ENCODE measurements at regions not wholly inside any gene's neighbourhood (a gene's known extent, or its start where the extent isn't known, plus 50 kb on each side); places are given as distances from the start of the nearest gene placed in this dataset.
"Not testable (repeated sequence)": the region's sequence is repeated elsewhere in the genome, so short reads cannot be mapped to it uniquely, and the experiment has no call there.

DNA sequence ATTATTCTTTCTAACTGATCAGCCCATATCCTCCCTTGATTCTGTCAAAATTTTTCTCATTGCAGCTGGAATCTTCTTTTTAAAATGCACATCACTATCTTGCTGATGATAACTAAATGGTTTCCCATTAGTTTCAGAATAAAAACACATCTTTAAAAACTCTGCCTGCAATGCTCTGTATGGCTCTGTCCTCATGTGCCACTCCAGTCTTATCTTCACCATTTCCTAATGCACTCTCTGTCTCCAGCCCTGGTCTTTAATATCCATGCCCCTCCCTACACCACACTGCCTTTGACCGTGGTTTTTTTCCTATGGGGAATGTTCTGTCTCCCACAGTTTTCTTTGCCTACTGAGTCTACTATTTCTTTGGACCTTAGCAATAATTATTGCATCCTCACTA lies 244.1 kb upstream of the ARSJ start:
- Mint-ChIP-seq H3K9me3 (no peaks in the 10 kb centered on the region), H3K36me3 (ENCODE audit: low read depth) (no peaks in the 10 kb centered on the region), H3K27me3 (ENCODE audit: low read depth) (peaks cover 3% of the 10 kb centered on the region), H3K4me1 (ENCODE audit: low read depth) (no peaks in the 10 kb centered on the region), H3K27ac (no peak overlapping the region), H3K4me3 (no peak overlapping the region)

- no peaks in the 10 kb centered on the region for H3K36me3 Mint-ChIP-seq (ENCODE audit: low read depth)
- no peaks in the 10 kb centered on the region for H3K27me3 Mint-ChIP-seq (ENCODE audit: low read depth)
- no peak overlapping the region for H3K4me3 Mint-ChIP-seq
- no peak overlapping the region for H3K27ac Mint-ChIP-seq
- H3K9me3 Mint-ChIP-seq = no peaks in the 10 kb centered on the region
- no peaks in the 10 kb centered on the region for H3K4me1 Mint-ChIP-seq (ENCODE audit: low read depth)
Measured at GRCh38 chr4:114225436-114225835, 246.0 kb upstream of the ARSJ start.

DNA sequence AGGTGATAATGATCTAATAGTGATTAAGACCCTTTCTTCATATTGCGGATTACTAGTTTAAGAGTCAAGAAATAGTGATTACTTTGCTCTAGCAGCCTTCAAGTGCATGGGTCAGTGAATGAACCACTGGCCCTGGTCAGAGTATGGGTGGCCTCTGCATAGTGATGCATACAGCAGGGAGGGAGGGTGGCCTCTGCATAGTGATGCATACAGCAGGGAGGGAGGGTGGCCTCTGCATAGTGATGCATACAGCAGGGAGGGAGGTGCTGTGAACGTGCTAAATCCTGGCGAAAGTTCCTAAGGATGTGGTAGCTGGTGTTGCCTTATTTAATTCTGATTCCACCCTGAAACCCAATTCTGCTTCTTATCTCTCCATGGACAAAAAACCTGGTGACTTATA lies 246.7 kb upstream of the ARSJ start:
- Mint-ChIP-seq H3K9me3 (no peaks in the 10 kb centered on the region), H3K4me1 (ENCODE audit: low read depth) (no peaks in the 10 kb centered on the region), H3K4me3 (no peak overlapping the region), H3K27ac (no peak overlapping the region), H3K27me3 (ENCODE audit: low read depth) (no peaks in the 10 kb centered on the region), H3K36me3 (ENCODE audit: low read depth) (no peaks in the 10 kb centered on the region)

GRCh38 chr4:114226968-114227760 lies 247.7 kb upstream of the ARSJ start:
- Mint-ChIP-seq H3K27ac (no peak overlapping the region), H3K9me3 (no peaks in the 10 kb centered on the region), H3K4me3 (no peak overlapping the region), H3K4me1 (ENCODE audit: low read depth) (no peaks in the 10 kb centered on the region), H3K36me3 (ENCODE audit: low read depth) (no peaks in the 10 kb centered on the region), H3K27me3 (ENCODE audit: low read depth) (no peaks in the 10 kb centered on the region)

GRCh38 chr4:114229706-114230105 lies 250.3 kb upstream of the ARSJ start:
- Mint-ChIP-seq H3K36me3 (ENCODE audit: low read depth) (no peaks in the 10 kb centered on the region), H3K27ac (no peak overlapping the region), H3K4me3 (no peak overlapping the region), H3K4me1 (ENCODE audit: low read depth) (no peaks in the 10 kb centered on the region), H3K27me3 (ENCODE audit: low read depth) (no peaks in the 10 kb centered on the region), H3K9me3 (no peaks in the 10 kb centered on the region)

GRCh38 chr4:114236171-114236769 lies 256.8 kb upstream of the ARSJ start:
- Mint-ChIP-seq H3K4me3 (no peak overlapping the region), H3K27ac (no peak overlapping the region), H3K36me3 (ENCODE audit: low read depth) (no peaks in the 10 kb centered on the region), H3K4me1 (ENCODE audit: low read depth) (no peaks in the 10 kb centered on the region), H3K9me3 (no peaks in the 10 kb centered on the region), H3K27me3 (ENCODE audit: low read depth) (no peaks in the 10 kb centered on the region)

GRCh38 chr4:114237997-114238396 lies 258.6 kb upstream of the ARSJ start:
- Mint-ChIP-seq H3K9me3 (no peaks in the 10 kb centered on the region), H3K36me3 (ENCODE audit: low read depth) (no peaks in the 10 kb centered on the region), H3K4me3 (no peak overlapping the region), H3K4me1 (ENCODE audit: low read depth) (no peaks in the 10 kb centered on the region), H3K27ac (no peak overlapping the region), H3K27me3 (ENCODE audit: low read depth) (no peaks in the 10 kb centered on the region)

- no peaks in the 10 kb centered on the region for H3K27me3 Mint-ChIP-seq (ENCODE audit: low read depth)
- H3K36me3 Mint-ChIP-seq (ENCODE audit: low read depth) = no peaks in the 10 kb centered on the region
- no peaks in the 10 kb centered on the region for H3K4me1 Mint-ChIP-seq (ENCODE audit: low read depth)
- no peak overlapping the region for H3K27ac Mint-ChIP-seq
- no peak overlapping the region for H3K4me3 Mint-ChIP-seq
- H3K9me3 Mint-ChIP-seq = no peaks in the 10 kb centered on the region
Measured at GRCh38 chr4:114249561-114249960, 270.1 kb upstream of the ARSJ start.

- Mint-ChIP-seq H3K36me3 (ENCODE audit: low read depth) (no peaks in the 10 kb centered on the region), H3K27me3 (ENCODE audit: low read depth) (no peaks in the 10 kb centered on the region), H3K4me1 (ENCODE audit: low read depth) (no peaks in the 10 kb centered on the region), H3K9me3 (no peaks in the 10 kb centered on the region), H3K27ac (no peak overlapping the region), H3K4me3 (no peak overlapping the region)
Measured at GRCh38 chr4:114249976-114250375, 270.5 kb upstream of the ARSJ start.

DNA sequence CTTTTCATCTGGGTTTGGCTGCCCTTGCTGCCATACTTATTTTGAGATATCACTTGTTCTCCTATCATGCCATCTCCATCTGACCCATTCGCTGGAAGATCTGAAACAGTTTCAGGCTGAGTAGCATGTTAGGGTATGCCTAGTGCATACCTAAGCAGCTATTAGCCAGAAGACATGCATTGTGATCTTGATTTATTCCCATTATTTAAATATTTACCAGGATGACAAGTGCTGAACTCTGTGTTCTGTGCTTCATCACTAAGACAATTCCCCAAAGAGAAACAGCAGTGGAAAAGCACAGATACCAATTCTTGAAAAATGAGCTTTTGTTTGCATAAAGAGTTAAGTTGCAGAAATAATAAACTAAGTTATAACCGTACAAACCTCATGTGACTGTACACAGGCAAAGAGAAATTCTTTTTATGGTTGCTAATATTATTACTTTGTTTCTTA lies 271.0 kb upstream of the ARSJ start:
- Mint-ChIP-seq H3K27ac (no peak overlapping the region), H3K27me3 (ENCODE audit: low read depth) (no peaks in the 10 kb centered on the region), H3K9me3 (no peaks in the 10 kb centered on the region), H3K36me3 (ENCODE audit: low read depth) (no peaks in the 10 kb centered on the region), H3K4me1 (ENCODE audit: low read depth) (no peaks in the 10 kb centered on the region), H3K4me3 (no peak overlapping the region)

DNA sequence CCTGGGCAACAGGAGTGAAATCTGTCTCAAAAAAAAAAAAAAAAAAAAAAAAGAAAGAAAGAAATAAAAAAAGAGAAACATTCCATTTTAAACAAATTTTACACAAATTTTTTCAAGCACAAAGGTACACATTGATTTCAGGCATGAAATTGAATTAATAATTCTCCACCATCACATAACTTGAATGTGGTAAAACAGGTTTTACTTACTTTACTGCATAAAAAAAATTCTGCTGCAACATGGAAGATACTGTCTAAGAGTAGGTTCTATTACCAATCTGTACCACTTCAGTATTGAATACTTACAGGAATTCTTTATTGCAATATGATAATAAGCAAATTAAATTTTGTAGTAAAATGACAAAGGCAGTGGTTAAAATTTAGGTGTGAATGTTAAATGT lies 271.6 kb upstream of the ARSJ start:
- H3K4me1 Mint-ChIP-seq (ENCODE audit: low read depth) = no peaks in the 10 kb centered on the region
- H3K27ac Mint-ChIP-seq = no peak overlapping the region
- no peak overlapping the region for H3K4me3 Mint-ChIP-seq
- no peaks in the 10 kb centered on the region for H3K36me3 Mint-ChIP-seq (ENCODE audit: low read depth)
- H3K9me3 Mint-ChIP-seq = no peaks in the 10 kb centered on the region
- no peaks in the 10 kb centered on the region for H3K27me3 Mint-ChIP-seq (ENCODE audit: low read depth)

GRCh38 chr4:114252499-114252898 lies 273.1 kb upstream of the ARSJ start:
- Mint-ChIP-seq H3K27ac (no peak overlapping the region), H3K9me3 (no peaks in the 10 kb centered on the region), H3K4me1 (ENCODE audit: low read depth) (no peaks in the 10 kb centered on the region), H3K4me3 (no peak overlapping the region), H3K36me3 (ENCODE audit: low read depth) (no peaks in the 10 kb centered on the region), H3K27me3 (ENCODE audit: low read depth) (no peaks in the 10 kb centered on the region)

- no peak overlapping the region for H3K4me3 Mint-ChIP-seq
- H3K27me3 Mint-ChIP-seq (ENCODE audit: low read depth) = no peaks in the 10 kb centered on the region
- no peaks in the 10 kb centered on the region for H3K36me3 Mint-ChIP-seq (ENCODE audit: low read depth)
- no peaks in the 10 kb centered on the region for H3K9me3 Mint-ChIP-seq
- no peak overlapping the region for H3K27ac Mint-ChIP-seq
- H3K4me1 Mint-ChIP-seq (ENCODE audit: low read depth) = no peaks in the 10 kb centered on the region
Measured at GRCh38 chr4:114257501-114257900, 278.1 kb upstream of the ARSJ start.

- H3K4me1 Mint-ChIP-seq (ENCODE audit: low read depth); H3K36me3 Mint-ChIP-seq (ENCODE audit: low read depth); H3K27ac Mint-ChIP-seq; H3K4me3 Mint-ChIP-seq; H3K9me3 Mint-ChIP-seq; H3K27me3 Mint-ChIP-seq (ENCODE audit: low read depth): not testable (repeated sequence)
Measured at GRCh38 chr4:114262421-114262820, 283.0 kb upstream of the ARSJ start.

GRCh38 chr4:114263233-114263632 lies 283.8 kb upstream of the ARSJ start:
- Mint-ChIP-seq H3K27ac (no peak overlapping the region), H3K4me1 (ENCODE audit: low read depth) (no peaks in the 10 kb centered on the region), H3K9me3 (no peaks in the 10 kb centered on the region), H3K36me3 (ENCODE audit: low read depth) (no peaks in the 10 kb centered on the region), H3K4me3 (no peak overlapping the region), H3K27me3 (ENCODE audit: low read depth) (no peaks in the 10 kb centered on the region)

Measured in T-helper 1 cell treated with Interleukin-12 subunit alpha and Interleukin-12 subunit beta and Interleukin-4 antibody, amounts not matched to agents 30 μg/mL and 1 μg/mL, for 36 hours (primary cell).